DMS53 (cell line): ENCODE measurements at regions not wholly inside any gene's neighbourhood (a gene's known extent, or its start where the extent isn't known, plus 50 kb on each side); places are given as distances from the start of the nearest gene placed in this dataset.
"Not testable (repeated sequence)": the region's sequence is repeated elsewhere in the genome, so short reads cannot be mapped to it uniquely, and the experiment has no call there.

Experiments used
- DNase-seq: peaks from one replicate; lab custom pipeline; 2025; lab: John Stamatoyannopoulos, UW

- no peak for DNase-seq
Measured at GRCh38 chr2:67872481-67872880, 190.3 kb downstream of the C1D start.

GRCh38 chr2:67873916-67874315, 188.9 kb downstream of the C1D start:
- no peak for DNase-seq

GRCh38 chr2:67876176-67876575, 186.6 kb downstream of the C1D start:
- no peak for DNase-seq

- no peak for DNase-seq
Measured at GRCh38 chr2:67877301-67877700, 185.5 kb downstream of the C1D start.

- DNase-seq: no peak
Measured at GRCh38 chr2:67878743-67879142, 184.1 kb downstream of the C1D start.

- DNase-seq: no peak
Measured at GRCh38 chr2:67879586-67880290, 183.1 kb downstream of the C1D start.

GRCh38 chr2:67880291-67880761, 182.5 kb downstream of the C1D start:
- DNase-seq: no peak

GRCh38 chr2:67881816-67882215, 181.0 kb downstream of the C1D start:
- DNase-seq: no peak

- DNase-seq: peak; percentile 13
Measured at GRCh38 chr2:67883316-67884087, 179.3 kb downstream of the C1D start.

GRCh38 chr2:67888351-67889005, 174.3 kb downstream of the C1D start:
- no peak for DNase-seq

- DNase-seq: no peak
Measured at GRCh38 chr2:67889056-67889455, 173.7 kb downstream of the C1D start.

- DNase-seq: no peak
Measured at GRCh38 chr2:67891642-67892041, 171.2 kb downstream of the C1D start.

GRCh38 chr2:67892339-67892846, 170.4 kb downstream of the C1D start:
- DNase-seq: no peak

GRCh38 chr2:67895227-67895941, 167.4 kb downstream of the C1D start:
- peak; percentile 6 for DNase-seq

GRCh38 chr2:67896076-67896475, 166.7 kb downstream of the C1D start:
- DNase-seq: no peak

- DNase-seq: no peak
Measured at GRCh38 chr2:67896476-67896875, 166.3 kb downstream of the C1D start.

- no peak for DNase-seq
Measured at GRCh38 chr2:67898595-67898994, 164.2 kb downstream of the C1D start.

GRCh38 chr2:67899187-67899586, 163.6 kb downstream of the C1D start:
- no peak for DNase-seq

GRCh38 chr2:67900826-67901225, 162.0 kb downstream of the C1D start:
- peak; percentile 5 for DNase-seq

GRCh38 chr2:67904566-67904965, 158.2 kb downstream of the C1D start:
- no peak for DNase-seq

GRCh38 chr2:67904966-67905365, 157.8 kb downstream of the C1D start:
- no peak for DNase-seq

- DNase-seq: not testable (repeated sequence)
Measured at GRCh38 chr2:67906547-67906946, 156.3 kb downstream of the C1D start.
